ENCODE measurements at regions not wholly inside any gene's neighbourhood (a gene's known extent, or its start where the extent isn't known, plus 50 kb on each side); places are given as distances from the start of the nearest gene placed in this dataset.

DNA sequence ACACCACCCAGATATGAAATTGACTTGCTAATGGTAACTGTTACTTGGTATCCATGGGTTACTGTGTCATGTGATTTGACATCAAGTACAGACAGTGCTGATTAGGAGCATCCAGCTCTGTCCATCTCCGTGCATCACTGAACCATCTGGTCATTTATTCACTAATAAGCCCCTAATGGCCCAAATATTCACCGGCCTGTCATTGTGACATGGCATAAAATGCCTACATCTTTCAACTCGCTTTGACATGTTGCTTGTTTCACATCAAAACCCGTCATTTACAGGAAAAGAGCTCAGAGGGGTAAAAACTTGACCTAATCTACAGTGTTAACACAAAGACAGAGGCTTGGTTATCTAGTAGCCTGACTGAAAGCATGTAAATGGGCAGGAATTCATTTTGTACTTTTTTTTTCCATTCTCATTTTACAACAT is 308.9 kb upstream of the ATP5MC3 start:
- TF ChIP-seq POLR2A (IDR thresholded peaks at IDR 0.05; ENCODE audit: low read length) = no peak
- no peak for TF ChIP-seq CEBPB (IDR thresholded peaks at IDR 0.05)
- TF ChIP-seq, protein P1, sequence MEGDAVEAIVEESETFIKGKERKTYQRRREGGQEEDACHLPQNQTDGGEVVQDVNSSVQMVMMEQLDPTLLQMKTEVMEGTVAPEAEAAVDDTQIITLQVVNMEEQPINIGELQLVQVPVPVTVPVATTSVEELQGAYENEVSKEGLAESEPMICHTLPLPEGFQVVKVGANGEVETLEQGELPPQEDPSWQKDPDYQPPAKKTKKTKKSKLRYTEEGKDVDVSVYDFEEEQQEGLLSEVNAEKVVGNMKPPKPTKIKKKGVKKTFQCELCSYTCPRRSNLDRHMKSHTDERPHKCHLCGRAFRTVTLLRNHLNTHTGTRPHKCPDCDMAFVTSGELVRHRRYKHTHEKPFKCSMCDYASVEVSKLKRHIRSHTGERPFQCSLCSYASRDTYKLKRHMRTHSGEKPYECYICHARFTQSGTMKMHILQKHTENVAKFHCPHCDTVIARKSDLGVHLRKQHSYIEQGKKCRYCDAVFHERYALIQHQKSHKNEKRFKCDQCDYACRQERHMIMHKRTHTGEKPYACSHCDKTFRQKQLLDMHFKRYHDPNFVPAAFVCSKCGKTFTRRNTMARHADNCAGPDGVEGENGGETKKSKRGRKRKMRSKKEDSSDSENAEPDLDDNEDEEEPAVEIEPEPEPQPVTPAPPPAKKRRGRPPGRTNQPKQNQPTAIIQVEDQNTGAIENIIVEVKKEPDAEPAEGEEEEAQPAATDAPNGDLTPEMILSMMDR (IDR thresholded peaks at IDR 0.05) = no peak
- no peak for TF ChIP-seq MAZ (IDR thresholded peaks at IDR 0.05; ENCODE audit: borderline replicate concordance, low read depth, low read length)
- TF ChIP-seq, protein P2, sequence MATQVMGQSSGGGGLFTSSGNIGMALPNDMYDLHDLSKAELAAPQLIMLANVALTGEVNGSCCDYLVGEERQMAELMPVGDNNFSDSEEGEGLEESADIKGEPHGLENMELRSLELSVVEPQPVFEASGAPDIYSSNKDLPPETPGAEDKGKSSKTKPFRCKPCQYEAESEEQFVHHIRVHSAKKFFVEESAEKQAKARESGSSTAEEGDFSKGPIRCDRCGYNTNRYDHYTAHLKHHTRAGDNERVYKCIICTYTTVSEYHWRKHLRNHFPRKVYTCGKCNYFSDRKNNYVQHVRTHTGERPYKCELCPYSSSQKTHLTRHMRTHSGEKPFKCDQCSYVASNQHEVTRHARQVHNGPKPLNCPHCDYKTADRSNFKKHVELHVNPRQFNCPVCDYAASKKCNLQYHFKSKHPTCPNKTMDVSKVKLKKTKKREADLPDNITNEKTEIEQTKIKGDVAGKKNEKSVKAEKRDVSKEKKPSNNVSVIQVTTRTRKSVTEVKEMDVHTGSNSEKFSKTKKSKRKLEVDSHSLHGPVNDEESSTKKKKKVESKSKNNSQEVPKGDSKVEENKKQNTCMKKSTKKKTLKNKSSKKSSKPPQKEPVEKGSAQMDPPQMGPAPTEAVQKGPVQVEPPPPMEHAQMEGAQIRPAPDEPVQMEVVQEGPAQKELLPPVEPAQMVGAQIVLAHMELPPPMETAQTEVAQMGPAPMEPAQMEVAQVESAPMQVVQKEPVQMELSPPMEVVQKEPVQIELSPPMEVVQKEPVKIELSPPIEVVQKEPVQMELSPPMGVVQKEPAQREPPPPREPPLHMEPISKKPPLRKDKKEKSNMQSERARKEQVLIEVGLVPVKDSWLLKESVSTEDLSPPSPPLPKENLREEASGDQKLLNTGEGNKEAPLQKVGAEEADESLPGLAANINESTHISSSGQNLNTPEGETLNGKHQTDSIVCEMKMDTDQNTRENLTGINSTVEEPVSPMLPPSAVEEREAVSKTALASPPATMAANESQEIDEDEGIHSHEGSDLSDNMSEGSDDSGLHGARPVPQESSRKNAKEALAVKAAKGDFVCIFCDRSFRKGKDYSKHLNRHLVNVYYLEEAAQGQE (IDR thresholded peaks at IDR 0.05) = no peak
- TF ChIP-seq BHLHE40 (IDR thresholded peaks at IDR 0.05; ENCODE audit: low read depth, low read length) = no peak
- no peak for TF ChIP-seq NFE2L2 (conservative IDR thresholded peaks at IDR 0.05; ENCODE audit: low read length)
- no peak for TF ChIP-seq CBX8 (IDR thresholded peaks at IDR 0.05)
- TF ChIP-seq POLR2AphosphoS2 (conservative IDR thresholded peaks at IDR 0.05; ENCODE audit: low read length) = no peak
- TF ChIP-seq KDM5A (IDR thresholded peaks at IDR 0.05) = no peak
- no peak for TF ChIP-seq ZNF302 (CRISPR knock-in tag; IDR thresholded peaks at IDR 0.05)
- TF ChIP-seq, protein P3, sequence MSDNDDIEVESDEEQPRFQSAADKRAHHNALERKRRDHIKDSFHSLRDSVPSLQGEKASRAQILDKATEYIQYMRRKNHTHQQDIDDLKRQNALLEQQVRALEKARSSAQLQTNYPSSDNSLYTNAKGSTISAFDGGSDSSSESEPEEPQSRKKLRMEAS (IDR thresholded peaks at IDR 0.05) = no peak
- no peak for TF ChIP-seq JUNB (IDR thresholded peaks at IDR 0.05)
